HepG2 (cell line): ENCODE measurements at regions not wholly inside any gene's neighbourhood (a gene's known extent, or its start where the extent isn't known, plus 50 kb on each side); places are given as distances from the start of the nearest gene placed in this dataset.
A peak's percentile ranks its signal among the peaks of the same experiment; 100 is the strongest.

Experiments used
- ATAC-seq: fragments of 200-7000 bp; cut with Tn5 transposase; 3 replicates; pipeline ENCODE4 v1.9.1; 2020; ENCODE audit warnings: mild to moderate bottlenecking, moderate library complexity
- BruUV-seq: library from RNA; stranded (reverse); fragments of 400-500 nt; replicated peaks from 2 replicates; lab custom pipeline; 2021; lab: Mats Ljungman, UMichigan
- CTCF ChIA-PET: fragments of 300-600 bp; formaldehyde crosslinking; extraction: SDS; loops from one replicate; lab custom pipeline; 2021; ENCODE audit warnings: low total read pairs, inconsistent platforms, low intra/inter-chr PET ratio; lab: Yijun Ruan, JAX
- POLR2A ChIA-PET: fragments of 350-600 bp; sonication (Branson Sonifier 250); formaldehyde crosslinking; loops from one replicate; lab custom pipeline; 2020; ENCODE audit warnings: antibody characterized with exemption, inconsistent platforms; lab: Yijun Ruan, JAX
- DNase-seq: peaks from one replicate; pipeline ENCODE4 v3.0.0-alpha.2; 2015; ENCODE audit warnings: low spot score
- FAIRE-seq: peaks from 3 replicates; lab custom pipeline; 2011; peaks lifted over from hg19 to GRCh38; lab: Jason Lieb, UNC
- H2AFZ ChIP-seq: one replicate; pipeline ENCODE4 v1.6.1; 2011; ENCODE audit warnings: low read length, inconsistent platforms
- H3K27ac ChIP-seq: fragments of 300-600 bp; 3 replicates; pipeline ENCODE4 v1.8.0; 2011; ENCODE audit warnings: mixed run types, mild to moderate bottlenecking, mixed read lengths, low read length, inconsistent platforms; ENCODE audit not compliant: insufficient read depth; ENCODE audit errors: extremely low read length
- H3K27me3 ChIP-seq, 2 experiments: fragments of 200-600 bp in 1 of 2; 2 replicates in 1 of 2; 3 replicates in 1 of 2; pipeline versions ENCODE4 v1.6.0 to v1.8.0; 2011; ENCODE audit warnings: low read length in 2 of 2, mild to moderate bottlenecking in 2 of 2, moderate library complexity in 2 of 2, inconsistent platforms in 1 of 2; ENCODE audit not compliant: insufficient read depth in 2 of 2, control insufficient read depth in 1 of 2
- H3K36me3 ChIP-seq, 2 experiments: fragments of 200-600 bp in 1 of 2; replicated peaks in 1 of 2; 2 replicates in 1 of 2; 3 replicates in 1 of 2; pipeline versions ENCODE4 v1.5.1 to v1.8.0; 2011; ENCODE audit warnings: low read length in 2 of 2, inconsistent platforms in 1 of 2; ENCODE audit not compliant: insufficient read depth in 2 of 2, control insufficient read depth in 1 of 2
- H3K4me1 ChIP-seq: 2 replicates; pipeline ENCODE4 v1.5.1; 2012; ENCODE audit warnings: low read length, inconsistent platforms; ENCODE audit not compliant: insufficient read depth
- H3K4me2 ChIP-seq: 2 replicates; pipeline ENCODE4 v1.6.0; 2011; ENCODE audit warnings: low read depth, low read length, inconsistent platforms
- H3K4me3 ChIP-seq, 3 experiments: fragments of 200-600 bp in 1 of 3; sonication (generic), shearing (Covaris generic) in 1 of 3; replicated peaks in 1 of 3; 2 replicates each; pipeline ENCODE4 v1.5.1; 2011 to 2016; ENCODE audit warnings: low read length in 3 of 3, inconsistent platforms in 2 of 3, low read depth in 2 of 3, mild to moderate bottlenecking in 2 of 3, control low read depth in 1 of 3, mixed read lengths in 1 of 3; ENCODE audit not compliant: insufficient read depth in 1 of 3
- H3K79me2 ChIP-seq: one replicate; pipeline ENCODE4 v1.6.1; 2011; ENCODE audit warnings: low read length, inconsistent platforms; ENCODE audit not compliant: insufficient read depth
- H3K9ac ChIP-seq: 2 replicates; pipeline ENCODE4 v1.6.0; 2011; ENCODE audit warnings: mild to moderate bottlenecking, low read depth, low read length, inconsistent platforms; ENCODE audit not compliant: insufficient read depth
- H3K9me3 ChIP-seq: 2 replicates; pipeline ENCODE4 v1.5.1; 2012; ENCODE audit warnings: mild to moderate bottlenecking, low read length
- H4K20me1 ChIP-seq: 2 replicates; pipeline ENCODE4 v1.6.0; 2011; ENCODE audit warnings: inconsistent platforms, mild to moderate bottlenecking, low read length, moderate library complexity; ENCODE audit not compliant: insufficient read depth
- CREB1 ChIP-seq, 2 experiments: fragments of 450-650 bp in 1 of 2; IDR thresholded peaks; 2 replicates each; pipeline ENCODE4 v1.6.1; 2016 to 2017; ENCODE audit warnings: control low read depth in 1 of 2, mild to moderate bottlenecking in 1 of 2, missing compliant biosample characterization in 1 of 2, missing genetic modification characterization in 1 of 2
- HBP1 ChIP-seq: IDR thresholded peaks from 2 replicates; pipeline ENCODE4 v1.6.1; 2016; ENCODE audit warnings: low read depth, control low read depth
- HDAC6 ChIP-seq: fragments of 200-600 bp; sonication (generic); IDR thresholded peaks from 2 replicates; pipeline ENCODE4 v1.7.0; 2017; ENCODE audit warnings: mild to moderate bottlenecking, antibody characterized with exemption, low read length, low read depth
- HOXA3 ChIP-seq: sonication (generic); formaldehyde crosslinking; IDR thresholded peaks from 2 replicates; pipeline ENCODE4 v1.5.0; 2020; ENCODE audit warnings: missing genetic modification reagents
- IKZF1 ChIP-seq: fragments of 450-650 bp; IDR thresholded peaks from 2 replicates; pipeline ENCODE4 v1.7.1; 2016
- MAFF ChIP-seq: IDR thresholded peaks from 2 replicates; pipeline ENCODE4 v1.6.1; 2011; ENCODE audit warnings: low read depth, low read length, improper control_type of control experiment
- MAFK ChIP-seq, 2 experiments: IDR thresholded peaks in 1 of 2; conservative IDR thresholded peaks in 1 of 2; 2 replicates each; pipeline ENCODE4 v1.6.1; 2011; ENCODE audit warnings: improper control_type of control experiment in 2 of 2, low read length in 2 of 2
- MEIS2 ChIP-seq: sonication (generic); formaldehyde crosslinking; IDR thresholded peaks from 2 replicates; pipeline ENCODE4 v1.9.0; 2021; ENCODE audit warnings: mild to moderate bottlenecking, missing genetic modification reagents
- NFE2 ChIP-seq: sonication (generic); formaldehyde crosslinking; IDR thresholded peaks from 2 replicates; pipeline ENCODE4 v1.4.0; 2020; ENCODE audit warnings: missing genetic modification reagents
- NFE2L2 ChIP-seq: fragments of 150-350 bp; IDR thresholded peaks from 2 replicates; pipeline ENCODE4 v1.6.1; 2014; ENCODE audit warnings: low read length
- SKIL ChIP-seq: sonication (generic); formaldehyde crosslinking; IDR thresholded peaks from 2 replicates; pipeline ENCODE4 v1.8.0; 2022; ENCODE audit warnings: missing genetic modification reagents, mild to moderate bottlenecking, moderate library complexity, borderline replicate concordance
- SMYD3 ChIP-seq: sonication (generic); formaldehyde crosslinking; IDR thresholded peaks from 2 replicates; pipeline ENCODE4 v1.8.1; 2023; ENCODE audit warnings: mild to moderate bottlenecking, missing genetic modification reagents
- SOX6 ChIP-seq, 2 experiments: fragments of 450-650 bp in 1 of 2; sonication (generic) in 1 of 2; formaldehyde crosslinking in 1 of 2; IDR thresholded peaks; 2 replicates each; pipeline versions ENCODE4 v1.4.0 to v1.6.1; 2017 to 2020; ENCODE audit warnings: antibody characterized with exemption in 1 of 2, mild to moderate bottlenecking in 1 of 2, missing genetic modification reagents in 1 of 2
- SP4 ChIP-seq: sonication (generic); formaldehyde crosslinking; IDR thresholded peaks from 2 replicates; pipeline ENCODE4 v1.8.1; 2023; ENCODE audit warnings: mild to moderate bottlenecking, missing genetic modification reagents
- ZGPAT ChIP-seq: IDR thresholded peaks from 2 replicates; pipeline ENCODE4 v1.6.1; 2016; ENCODE audit warnings: mild to moderate bottlenecking
- ZNF232 ChIP-seq: sonication (generic); formaldehyde crosslinking; IDR thresholded peaks from 2 replicates; pipeline ENCODE4 v1.4.0; 2020; ENCODE audit warnings: missing genetic modification reagents, borderline replicate concordance
- ZNF30 ChIP-seq: sonication (generic); formaldehyde crosslinking; IDR thresholded peaks from 2 replicates; pipeline ENCODE4 v1.5.0; 2020; ENCODE audit warnings: mild to moderate bottlenecking, missing genetic modification reagents
- ZNF629 ChIP-seq: sonication (generic); formaldehyde crosslinking; conservative IDR thresholded peaks from 2 replicates; pipeline ENCODE4 v1.5.0; 2020; ENCODE audit warnings: missing genetic modification reagents
- ZNF644 ChIP-seq: IDR thresholded peaks from 2 replicates; pipeline ENCODE4 v1.6.1; 2016; ENCODE audit warnings: low read depth
- ZNF75D ChIP-seq: sonication (generic); formaldehyde crosslinking; IDR thresholded peaks from 2 replicates; pipeline ENCODE4 v1.8.1; 2023; ENCODE audit warnings: missing genetic modification reagents, mild to moderate bottlenecking, borderline replicate concordance
- ZNF773 ChIP-seq: sonication (generic); formaldehyde crosslinking; IDR thresholded peaks from 2 replicates; pipeline ENCODE4 v1.4.0; 2020; ENCODE audit warnings: missing genetic modification reagents, borderline replicate concordance
- WGBS: methylation state at CpG from one replicate; pipeline ENCODE4 v1.1.6; 2017; ENCODE audit warnings: low lambda C conversion rate; 5-methylcytosine and 5-hydroxymethylcytosine counted together
- in situ Hi-C: cut with HindIII; loops from 2 replicates; pipeline ENCODE4 v1.10.0; 2017; ENCODE audit warnings: low pct_unique_long_range_greater_than_20kb; ENCODE audit not compliant: extremely low pct_ligation_motif_present
- intact Hi-C: fragments of 100-400 bp; cut with micrococcal nuclease; formaldehyde crosslinking; loops from one replicate; pipeline ENCODE4 v1.10.0; 2022; ENCODE audit not compliant: unreplicated experiment

- H4K20me1 ChIP-seq = no peaks in the 10 kb centered on the region
- CTCF ChIA-PET = no interaction called here
- no TSS peak for BruUV-seq
- no peaks in the 10 kb centered on the region for H3K27me3 ChIP-seq
- no peaks in the 10 kb centered on the region for H3K36me3 ChIP-seq
- intact Hi-C loops = no loop called here
- in situ Hi-C loops = no loop called here
- H3K4me1 ChIP-seq = no peaks in the 10 kb centered on the region
- ATAC-seq = no peak
- no peak overlapping the region for H3K4me3 ChIP-seq
- no peak overlapping the region for H3K27ac ChIP-seq
- POLR2A ChIA-PET = no interaction called here
- H3K9ac ChIP-seq = no peak overlapping the region
- H3K4me2 ChIP-seq = no peak overlapping the region
- peaks cover 97% of the 10 kb centered on the region for H3K9me3 ChIP-seq
- no peak overlapping the region for H2AFZ ChIP-seq
- FAIRE-seq = no peak
- DNase-seq = no peak
- WGBS = 3% methylated on average over 1 of the region's 1 CpG
- TF ChIP-seq ZNF30 (CRISPR knock-in tag) (no peak), HOXA3 (no peak), CREB1 (IDR thresholded peaks at IDR 0.05) (0 out of 2 replicates have a peak, but pooled peaks have one; percentile 22), CREB1 (CRISPR knock-in tag; IDR thresholded peaks at IDR 0.05) (no peak), SP4 (CRISPR knock-in tag) (no peak), SMYD3 (no peak), ZNF629 (CRISPR knock-in tag) (no peak), NFE2L2 (peak; percentile 94), MAFK (conservative IDR thresholded peaks at IDR 0.05 in 1 of 2, IDR thresholded peaks at IDR 0.05 in 1 of 2; ENCODE audit: low read length in 2 of 2) (peak; percentile 70 to 85), SKIL (CRISPR knock-in tag) (no peak), HDAC6 (no peak), NFE2 (CRISPR knock-in tag) (peak; percentile 15; the same call in 1 of the 2 replicates), MEIS2 (CRISPR knock-in tag) (no peak), ZNF644 (no peak), ZNF773 (CRISPR knock-in tag) (no peak), HBP1 (no peak), MAFF (peak; percentile 70), ZNF232 (CRISPR knock-in tag) (no peak), ZNF75D (CRISPR knock-in tag) (no peak), SOX6 (IDR thresholded peaks at IDR 0.05) (no peak), SOX6 (CRISPR knock-in tag; IDR thresholded peaks at IDR 0.05) (no peak), IKZF1 (no peak), ZGPAT (no peak)
- no peaks in the 10 kb centered on the region for H3K79me2 ChIP-seq
Measured at GRCh38 chr20:39661833-39662232, 699.7 kb downstream of the DHX35 start.
